ENCODE measurements at regions not wholly inside any gene's neighbourhood (a gene's known extent, or its start where the extent isn't known, plus 50 kb on each side); places are given as distances from the start of the nearest gene placed in this dataset.
A peak's percentile ranks its signal among the peaks of the same experiment; 100 is the strongest.
"Not testable (repeated sequence)": the region's sequence is repeated elsewhere in the genome, so short reads cannot be mapped to it uniquely, and the experiment has no call there.

DNA sequence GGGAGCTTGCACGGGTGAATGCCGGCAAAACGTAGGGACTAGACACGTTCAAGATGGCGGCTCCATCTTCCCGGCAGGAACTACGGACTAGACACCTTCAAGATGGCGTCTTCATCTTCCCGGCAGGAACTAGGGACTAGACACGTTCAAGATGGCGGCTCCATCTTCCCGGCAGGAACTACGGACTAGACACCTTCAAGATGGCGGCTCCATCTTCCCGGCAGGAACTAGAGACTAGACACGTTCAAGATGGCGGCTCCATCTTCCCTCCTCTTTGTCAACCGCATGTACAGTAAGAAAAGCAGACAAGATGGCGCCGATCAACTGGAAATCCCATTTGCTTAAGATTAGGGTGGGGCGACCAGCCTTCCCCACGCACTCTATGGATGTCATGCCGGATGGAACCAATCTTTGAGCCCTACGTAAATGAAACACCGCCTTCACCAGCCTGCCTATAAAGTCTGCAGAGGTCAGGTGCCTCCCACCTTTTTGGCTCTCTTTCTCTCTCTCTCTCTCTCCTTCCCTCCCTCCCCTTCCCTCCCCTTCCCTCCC, 222.4 kb downstream of the CRLF2 start:
- Histone ChIP-seq H3K9me2 (replicated peaks; ENCODE audit: control insufficient read depth, low read length) (no peaks in the 10 kb centered on the region), H3K27ac (ENCODE audit: low read depth, low read length) (peak overlapping the region; percentile 66), H3K4me3 (ENCODE audit: low read length) (peak overlapping the region; percentile 67), H3K4me2 (ENCODE audit: low read length) (peak overlapping the region; percentile 65), H4K20me1 (ENCODE audit: control insufficient read depth, insufficient read depth, low read depth, low read length) (no peaks in the 10 kb centered on the region), H3F3A (ENCODE audit: control insufficient read depth, insufficient read depth) (peaks cover 16% of the 10 kb centered on the region), H3K9me3 (ENCODE audit: control insufficient read depth, insufficient read depth, low read length) (peaks cover 4% of the 10 kb centered on the region; the same call in 1 of the 2 replicates), H3K36me3 (ENCODE audit: control insufficient read depth, low read length) (no peaks in the 10 kb centered on the region), H3K4me1 (ENCODE audit: control insufficient read depth, low read length) (peaks cover 34% of the 10 kb centered on the region), H3K27me3 (ENCODE audit: control insufficient read depth, low read length) (no peaks in the 10 kb centered on the region), H3K79me2 (ENCODE audit: control insufficient read depth, low read length) (no peaks in the 10 kb centered on the region)
- TF ChIP-seq, protein P1, sequence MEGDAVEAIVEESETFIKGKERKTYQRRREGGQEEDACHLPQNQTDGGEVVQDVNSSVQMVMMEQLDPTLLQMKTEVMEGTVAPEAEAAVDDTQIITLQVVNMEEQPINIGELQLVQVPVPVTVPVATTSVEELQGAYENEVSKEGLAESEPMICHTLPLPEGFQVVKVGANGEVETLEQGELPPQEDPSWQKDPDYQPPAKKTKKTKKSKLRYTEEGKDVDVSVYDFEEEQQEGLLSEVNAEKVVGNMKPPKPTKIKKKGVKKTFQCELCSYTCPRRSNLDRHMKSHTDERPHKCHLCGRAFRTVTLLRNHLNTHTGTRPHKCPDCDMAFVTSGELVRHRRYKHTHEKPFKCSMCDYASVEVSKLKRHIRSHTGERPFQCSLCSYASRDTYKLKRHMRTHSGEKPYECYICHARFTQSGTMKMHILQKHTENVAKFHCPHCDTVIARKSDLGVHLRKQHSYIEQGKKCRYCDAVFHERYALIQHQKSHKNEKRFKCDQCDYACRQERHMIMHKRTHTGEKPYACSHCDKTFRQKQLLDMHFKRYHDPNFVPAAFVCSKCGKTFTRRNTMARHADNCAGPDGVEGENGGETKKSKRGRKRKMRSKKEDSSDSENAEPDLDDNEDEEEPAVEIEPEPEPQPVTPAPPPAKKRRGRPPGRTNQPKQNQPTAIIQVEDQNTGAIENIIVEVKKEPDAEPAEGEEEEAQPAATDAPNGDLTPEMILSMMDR (IDR thresholded peaks at IDR 0.05; ENCODE audit: low read depth, low read length, poor library complexity, severe bottlenecking), result no peak
- no peak for TF ChIP-seq EZH2phosphoT487 (IDR thresholded peaks at IDR 0.05; ENCODE audit: borderline replicate concordance, low read length)

DNA sequence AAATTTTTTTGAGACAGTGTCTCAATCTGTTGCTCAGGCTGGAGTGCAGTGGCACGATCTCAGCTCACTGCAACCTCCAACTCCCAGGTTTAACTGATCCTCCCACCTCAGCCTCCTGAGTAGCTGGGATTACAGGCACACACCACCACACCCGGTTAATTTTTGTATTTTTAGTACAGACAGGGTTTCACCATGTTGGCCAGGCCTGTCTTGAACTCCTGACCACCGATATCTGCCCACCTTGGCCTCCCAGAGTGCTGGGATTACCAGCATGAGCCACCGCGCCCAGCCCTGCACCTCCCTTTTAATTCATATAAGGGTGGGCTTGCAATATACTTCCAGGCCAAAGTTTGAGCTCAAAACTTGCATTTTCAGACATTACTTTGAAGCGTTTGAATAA, 223.9 kb downstream of the CRLF2 start:
- not testable (repeated sequence) for H3K27ac ChIP-seq (ENCODE audit: low read depth, low read length); H3K36me3 ChIP-seq (ENCODE audit: control insufficient read depth, low read length); H4K20me1 ChIP-seq (ENCODE audit: control insufficient read depth, insufficient read depth, low read depth, low read length); H3K4me3 ChIP-seq (ENCODE audit: low read length); H3K4me2 ChIP-seq (ENCODE audit: low read length); H3K9me2 ChIP-seq (replicated peaks; ENCODE audit: control insufficient read depth, low read length); H3K79me2 ChIP-seq (ENCODE audit: control insufficient read depth, low read length); H3K27me3 ChIP-seq (ENCODE audit: control insufficient read depth, low read length); H3K9me3 ChIP-seq (ENCODE audit: control insufficient read depth, insufficient read depth, low read length)
- peaks cover 34% of the 10 kb centered on the region for H3K4me1 ChIP-seq (ENCODE audit: control insufficient read depth, low read length)
- peaks cover 11% of the 10 kb centered on the region; the same call in 1 of the 2 replicates for H3F3A ChIP-seq (ENCODE audit: control insufficient read depth, insufficient read depth)

GRCh38 chrX:981791-982626, 230.4 kb downstream of the CRLF2 start:
- Histone ChIP-seq H3F3A (ENCODE audit: control insufficient read depth, insufficient read depth) (no peaks in the 10 kb centered on the region), H3K9me2 (replicated peaks; ENCODE audit: control insufficient read depth, low read length) (no peaks in the 10 kb centered on the region), H4K20me1 (ENCODE audit: control insufficient read depth, insufficient read depth, low read depth, low read length) (no peaks in the 10 kb centered on the region), H3K9me3 (ENCODE audit: control insufficient read depth, insufficient read depth, low read length) (peaks cover 6% of the 10 kb centered on the region; the same call in 1 of the 2 replicates), H3K27me3 (ENCODE audit: control insufficient read depth, low read length) (no peaks in the 10 kb centered on the region), H3K4me3 (ENCODE audit: low read length) (no peak overlapping the region), H3K79me2 (ENCODE audit: control insufficient read depth, low read length) (no peaks in the 10 kb centered on the region), H3K36me3 (ENCODE audit: control insufficient read depth, low read length) (no peaks in the 10 kb centered on the region), H3K4me1 (ENCODE audit: control insufficient read depth, low read length) (peaks cover 10% of the 10 kb centered on the region), H3K4me2 (ENCODE audit: low read length) (no peak overlapping the region), H3K27ac (ENCODE audit: low read depth, low read length) (no peak overlapping the region)
- TF ChIP-seq EZH2phosphoT487 (IDR thresholded peaks at IDR 0.05; ENCODE audit: borderline replicate concordance, low read length), result no peak
- TF ChIP-seq, protein P1 (IDR thresholded peaks at IDR 0.05; ENCODE audit: low read depth, low read length, poor library complexity, severe bottlenecking), result no peak

All from DOHH2 (cell line).